Testis (tissue), 2 donors: ENCODE measurements at regions not wholly inside any gene's neighbourhood (a gene's known extent, or its start where the extent isn't known, plus 50 kb on each side); places are given as distances from the start of the nearest gene placed in this dataset.

Experiments used
- DNase-seq: peaks from one replicate; pipeline ENCODE4 v3.0.0-alpha.2; 2019
- H3K27ac ChIP-seq, 2 donors: fragments of 200-600 bp; sonication (generic); one replicate each; pipeline ENCODE4 v1.5.1; 2019
- H3K27me3 ChIP-seq: fragments of 200-600 bp; sonication (generic); one replicate; pipeline ENCODE4 v1.5.1; 2019
- H3K36me3 ChIP-seq: fragments of 200-600 bp; sonication (generic); one replicate; pipeline ENCODE4 v1.5.1; 2017; ENCODE audit warnings: low read depth; ENCODE audit errors: missing control alignments
- H3K4me1 ChIP-seq: fragments of 200-600 bp; sonication (generic); one replicate; pipeline ENCODE4 v1.5.1; 2019
- H3K4me3 ChIP-seq, 2 donors: fragments of 200-600 bp; sonication (generic); one replicate each; pipeline ENCODE4 v1.5.1; 2017 to 2019
- H3K9me3 ChIP-seq: fragments of 200-600 bp; sonication (generic); one replicate; pipeline ENCODE4 v1.5.1; 2017
- POLR2A ChIP-seq: fragments of 450-650 bp; IDR thresholded peaks from one replicate; pipeline ENCODE4 v1.6.1; 2017; ENCODE audit warnings: antibody characterized with exemption, mild to moderate bottlenecking, moderate library complexity
- WGBS, 2 donors: methylation state at CpG; one replicate each; pipeline ENCODE4 v1.1.5; 2018; 5-methylcytosine and 5-hydroxymethylcytosine counted together
- intact Hi-C: fragments of 100-400 bp; cut with DNase I; formaldehyde crosslinking; loops from one replicate; pipeline ENCODE4 v1.15.1; 2023; ENCODE audit warnings: low total_unique reads
- TF ChIP-seq, protein P1 (sequence below), 3 experiments: fragments of 450-650 bp in 2 of 3; fragments of 200-600 bp in 1 of 3; sonication (generic) in 1 of 3; IDR thresholded peaks; one replicate each; pipeline ENCODE4 v1.5.1; 2016 to 2019; ENCODE audit warnings: antibody characterized with exemption in 3 of 3, mild to moderate bottlenecking in 2 of 3, moderate library complexity in 1 of 3

GRCh38 chr16:51747329-51747728, 596.3 kb upstream of the SALL1 start:
- 74 to 77% methylated on average over 4 of the region's 4 CpGs for WGBS, 2 donors

DNA sequence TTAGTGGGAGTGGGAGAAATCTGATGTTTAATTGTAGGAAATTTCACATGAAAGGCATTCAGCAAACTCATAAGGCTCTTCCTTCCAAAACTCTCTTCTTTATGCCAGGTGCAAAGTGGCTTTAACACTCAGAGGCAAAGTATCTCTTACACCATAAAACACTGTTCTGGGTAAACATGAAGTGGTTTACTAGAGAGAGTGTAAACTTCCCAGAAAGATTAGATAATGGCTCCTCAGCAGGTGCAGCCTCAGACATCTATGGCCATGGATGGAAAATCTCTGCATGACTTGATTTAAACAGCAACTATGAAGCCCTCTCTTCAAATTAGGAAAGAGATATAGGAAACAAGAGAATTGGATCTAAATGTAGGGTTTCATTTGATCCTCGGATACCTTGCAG, 583.1 kb upstream of the SALL1 start:
- intact Hi-C loops: no loop called here
- no peaks in the 10 kb centered on the region for H3K27me3 ChIP-seq
- no peak for DNase-seq
- 55 to 81% methylated on average over 1 of the region's 1 CpG for WGBS, 2 donors
- H3K27ac ChIP-seq: no peak overlapping the region
- H3K36me3 ChIP-seq: no peaks in the 10 kb centered on the region
- no peak overlapping the region for H3K4me3 ChIP-seq
- no peaks in the 10 kb centered on the region for H3K9me3 ChIP-seq
- no peaks in the 10 kb centered on the region for H3K4me1 ChIP-seq
- no peak for TF ChIP-seq POLR2A
- TF ChIP-seq, protein P1, sequence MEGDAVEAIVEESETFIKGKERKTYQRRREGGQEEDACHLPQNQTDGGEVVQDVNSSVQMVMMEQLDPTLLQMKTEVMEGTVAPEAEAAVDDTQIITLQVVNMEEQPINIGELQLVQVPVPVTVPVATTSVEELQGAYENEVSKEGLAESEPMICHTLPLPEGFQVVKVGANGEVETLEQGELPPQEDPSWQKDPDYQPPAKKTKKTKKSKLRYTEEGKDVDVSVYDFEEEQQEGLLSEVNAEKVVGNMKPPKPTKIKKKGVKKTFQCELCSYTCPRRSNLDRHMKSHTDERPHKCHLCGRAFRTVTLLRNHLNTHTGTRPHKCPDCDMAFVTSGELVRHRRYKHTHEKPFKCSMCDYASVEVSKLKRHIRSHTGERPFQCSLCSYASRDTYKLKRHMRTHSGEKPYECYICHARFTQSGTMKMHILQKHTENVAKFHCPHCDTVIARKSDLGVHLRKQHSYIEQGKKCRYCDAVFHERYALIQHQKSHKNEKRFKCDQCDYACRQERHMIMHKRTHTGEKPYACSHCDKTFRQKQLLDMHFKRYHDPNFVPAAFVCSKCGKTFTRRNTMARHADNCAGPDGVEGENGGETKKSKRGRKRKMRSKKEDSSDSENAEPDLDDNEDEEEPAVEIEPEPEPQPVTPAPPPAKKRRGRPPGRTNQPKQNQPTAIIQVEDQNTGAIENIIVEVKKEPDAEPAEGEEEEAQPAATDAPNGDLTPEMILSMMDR (IDR thresholded peaks at IDR 0.05): no peak

More at GRCh38 chr16:51747329-51747728, 596.3 kb upstream of the SALL1 start:
- intact Hi-C loops: no loop called here
- Histone ChIP-seq H3K27me3 (no peaks in the 10 kb centered on the region), H3K4me1 (no peaks in the 10 kb centered on the region), H3K9me3 (no peaks in the 10 kb centered on the region), H3K4me3 (no peak overlapping the region), H3K27ac (no peak overlapping the region), H3K36me3 (no peaks in the 10 kb centered on the region)
- DNase-seq: no peak
- no peak for TF ChIP-seq POLR2A
- TF ChIP-seq, protein P1 (IDR thresholded peaks at IDR 0.05): no peak

GRCh38 chr16:51733181-51733580, 582.1 kb upstream of the SALL1 start:
- no peak for TF ChIP-seq POLR2A
- TF ChIP-seq, protein P1 (IDR thresholded peaks at IDR 0.05): no peak
- intact Hi-C loops: no loop called here
- Histone ChIP-seq H3K36me3 (no peaks in the 10 kb centered on the region), H3K4me3 (no peak overlapping the region), H3K27me3 (no peaks in the 10 kb centered on the region), H3K27ac (no peak overlapping the region), H3K9me3 (no peaks in the 10 kb centered on the region), H3K4me1 (no peaks in the 10 kb centered on the region)
- 74 to 83% methylated on average over 2 of the region's 2 CpGs for WGBS, 2 donors
- DNase-seq: no peak

- no peaks in the 10 kb centered on the region for H3K4me1 ChIP-seq
- no peak overlapping the region for H3K4me3 ChIP-seq
- TF ChIP-seq, protein P1 (IDR thresholded peaks at IDR 0.05): no peak
- TF ChIP-seq POLR2A: no peak
- no peaks in the 10 kb centered on the region for H3K9me3 ChIP-seq
- WGBS, 2 donors: 60 to 63% methylated on average over 4 of the region's 4 CpGs
- no peaks in the 10 kb centered on the region for H3K27me3 ChIP-seq
- H3K36me3 ChIP-seq: no peaks in the 10 kb centered on the region
- no peak for DNase-seq
- H3K27ac ChIP-seq: no peak overlapping the region
- intact Hi-C loops: no loop called here
Measured at GRCh38 chr16:51731160-51731559, 580.1 kb upstream of the SALL1 start.

DNA sequence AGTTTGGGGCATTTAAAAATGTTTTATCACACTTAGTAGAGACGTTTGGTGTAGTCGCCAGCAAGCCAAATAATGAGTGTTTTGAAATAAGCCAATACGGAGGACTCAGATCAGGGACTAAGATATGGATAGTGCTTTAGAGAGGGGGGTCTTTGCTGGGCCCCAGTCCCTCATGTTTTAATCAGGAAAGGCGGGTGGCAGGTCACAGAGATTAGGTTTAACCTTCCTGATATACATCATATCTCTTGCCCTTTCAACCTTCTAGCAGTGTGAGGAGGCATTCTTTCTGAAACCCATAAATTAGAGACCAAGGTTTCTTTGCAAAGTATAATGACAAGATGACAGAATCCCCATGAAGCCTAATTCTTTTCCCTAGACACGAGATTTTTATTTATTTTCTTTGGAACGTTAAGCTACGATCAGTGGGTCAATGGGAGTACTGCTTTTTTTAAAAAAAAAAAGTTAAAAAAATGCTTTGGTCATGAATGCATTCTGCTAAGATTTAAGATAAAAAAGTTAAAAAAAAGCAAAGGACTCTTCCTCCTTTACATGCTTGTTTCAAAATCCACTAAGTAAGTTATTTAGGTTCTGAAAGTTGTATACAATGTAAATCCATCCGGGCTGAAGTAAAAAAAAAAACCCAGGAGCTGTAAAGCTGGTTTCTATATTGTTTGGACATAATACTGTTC, 572.1 kb upstream of the SALL1 start:
- Histone ChIP-seq H3K9me3 (no peaks in the 10 kb centered on the region), H3K4me1 (no peaks in the 10 kb centered on the region), H3K4me3 (no peak overlapping the region), H3K27ac (no peak overlapping the region), H3K27me3 (no peaks in the 10 kb centered on the region), H3K36me3 (no peaks in the 10 kb centered on the region)
- intact Hi-C loops: no loop called here
- WGBS, 2 donors: 32 to 35% methylated on average over 8 of the region's 8 CpGs
- no peak for TF ChIP-seq POLR2A
- TF ChIP-seq, protein P1 (IDR thresholded peaks at IDR 0.05): no peak
- no peak for DNase-seq
